NCI-H2029 treated with DMSO at 0.1 percent for 48 hours (cell line): ENCODE measurements at regions not wholly inside any gene's neighbourhood (a gene's known extent, or its start where the extent isn't known, plus 50 kb on each side); places are given as distances from the start of the nearest gene placed in this dataset.

ENCODE experiments used
- DNase-seq: peaks from one replicate; lab custom pipeline; 2025; lab: John Stamatoyannopoulos, UW

DNA sequence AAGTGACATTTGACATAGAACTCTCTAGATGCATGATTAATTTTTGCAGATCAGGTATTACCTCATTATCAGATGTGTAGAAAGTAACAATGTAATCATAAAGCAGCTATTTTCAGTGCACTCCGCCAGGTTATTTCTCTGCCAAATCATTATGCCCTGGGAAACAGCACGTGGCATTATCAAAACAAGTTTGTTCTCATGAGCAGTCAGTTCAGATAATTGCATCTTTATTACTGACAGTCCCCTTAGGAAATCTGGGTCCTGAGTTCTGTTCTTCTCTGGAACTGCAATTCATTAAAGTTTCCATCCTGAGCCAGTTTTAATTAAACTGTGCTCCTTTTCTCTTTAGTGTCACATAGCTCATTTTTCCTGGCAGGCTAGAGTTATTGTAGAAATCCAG is 94.7 kb upstream of the KRR1 start:
- DNase-seq, result no peak

DNA sequence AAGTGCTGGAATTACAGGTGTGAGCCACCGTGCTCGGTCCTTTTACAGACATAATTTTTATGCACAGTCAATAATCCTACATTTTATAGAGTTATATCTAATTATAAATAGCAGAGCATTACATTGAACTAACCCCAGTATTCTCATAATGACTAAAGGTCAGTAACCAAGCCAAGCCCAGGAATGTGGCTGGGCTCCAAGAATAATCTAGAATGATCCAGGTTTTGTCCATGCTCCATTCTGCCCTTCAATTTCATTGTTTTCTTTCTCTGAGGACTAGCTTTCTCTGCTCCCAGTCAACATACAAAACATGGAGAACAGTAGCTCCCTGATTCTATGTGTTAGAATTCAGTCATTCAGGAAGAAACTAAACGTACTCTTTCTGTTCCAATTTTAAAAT is 92.1 kb upstream of the KRR1 start:
- no peak for DNase-seq

DNA sequence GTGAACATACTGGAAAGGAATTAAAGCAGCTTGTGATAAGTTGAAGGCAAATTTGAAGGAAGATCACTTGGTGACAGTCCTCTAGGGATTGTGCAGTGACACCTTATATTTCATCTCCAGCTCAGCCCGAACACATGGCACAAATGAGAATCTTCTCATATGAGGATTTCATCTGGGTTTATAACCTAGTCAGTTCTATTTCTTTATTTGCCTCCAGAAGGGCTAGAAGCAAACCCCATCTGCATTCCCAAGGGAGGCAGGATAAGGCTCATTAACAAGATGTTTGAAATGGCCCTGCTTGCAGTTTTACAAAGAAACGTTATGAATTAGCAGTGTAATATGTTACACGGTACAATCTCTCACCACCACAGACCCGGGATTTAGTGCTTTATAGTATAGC is 90.7 kb upstream of the KRR1 start:
- no peak for DNase-seq

DNA sequence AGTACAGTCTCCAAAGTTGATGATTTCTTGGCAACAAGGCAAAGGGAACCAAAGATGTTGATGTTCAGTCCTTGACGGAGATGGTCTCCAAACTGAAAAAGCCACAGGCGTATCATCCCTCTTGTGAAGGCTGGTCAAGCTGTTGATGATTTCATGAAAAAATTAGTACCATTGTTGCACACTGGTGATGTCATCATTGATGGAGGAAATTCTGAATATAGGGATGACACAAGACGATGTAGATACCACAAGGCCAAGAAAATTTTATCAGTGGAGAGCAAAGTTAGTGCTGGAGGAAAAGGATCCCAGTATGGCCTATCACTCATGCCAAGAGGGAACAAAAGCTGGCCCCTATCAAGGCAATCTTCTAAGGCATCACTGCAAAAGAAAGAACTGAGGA is 88.7 kb upstream of the KRR1 start:
- DNase-seq, result no peak

DNA sequence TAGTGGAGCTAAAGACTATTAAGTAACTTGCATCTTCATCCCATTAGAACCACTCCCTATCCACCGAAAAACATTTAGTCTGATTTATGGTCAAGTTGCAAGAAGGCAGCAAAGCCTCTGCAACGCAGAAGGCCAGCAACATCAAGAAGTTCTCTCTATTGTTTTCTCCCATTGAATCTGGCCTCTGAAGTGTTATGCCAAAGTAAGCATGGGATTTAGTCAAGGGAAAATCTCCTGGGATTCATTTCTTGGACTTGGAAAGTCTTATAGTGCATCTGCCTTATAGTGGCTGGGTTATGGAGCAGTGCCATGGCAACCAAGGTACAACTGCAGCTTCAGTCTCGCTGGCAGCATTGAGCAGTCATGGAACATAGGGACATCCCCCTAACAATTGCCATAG is 87.7 kb upstream of the KRR1 start:
- no peak for DNase-seq

DNA sequence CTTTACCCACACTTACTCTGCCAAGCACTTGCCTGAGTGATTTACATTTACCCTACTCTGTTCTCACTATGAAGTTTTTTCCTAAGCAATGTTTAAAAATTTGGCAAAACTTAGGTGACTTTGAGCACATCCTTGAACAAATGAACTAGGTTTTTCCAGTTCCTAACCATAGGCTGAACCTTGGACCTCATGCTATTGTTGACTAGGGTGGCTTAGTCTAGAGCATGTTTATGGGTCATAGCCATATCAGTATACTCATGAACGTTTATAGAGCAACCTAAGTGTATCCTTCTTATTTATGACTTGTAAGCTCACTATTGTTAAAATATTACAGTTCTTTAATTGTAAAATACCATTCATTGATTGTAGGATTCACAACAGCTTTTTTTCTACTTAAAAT is 85.0 kb upstream of the KRR1 start:
- no peak for DNase-seq

DNA sequence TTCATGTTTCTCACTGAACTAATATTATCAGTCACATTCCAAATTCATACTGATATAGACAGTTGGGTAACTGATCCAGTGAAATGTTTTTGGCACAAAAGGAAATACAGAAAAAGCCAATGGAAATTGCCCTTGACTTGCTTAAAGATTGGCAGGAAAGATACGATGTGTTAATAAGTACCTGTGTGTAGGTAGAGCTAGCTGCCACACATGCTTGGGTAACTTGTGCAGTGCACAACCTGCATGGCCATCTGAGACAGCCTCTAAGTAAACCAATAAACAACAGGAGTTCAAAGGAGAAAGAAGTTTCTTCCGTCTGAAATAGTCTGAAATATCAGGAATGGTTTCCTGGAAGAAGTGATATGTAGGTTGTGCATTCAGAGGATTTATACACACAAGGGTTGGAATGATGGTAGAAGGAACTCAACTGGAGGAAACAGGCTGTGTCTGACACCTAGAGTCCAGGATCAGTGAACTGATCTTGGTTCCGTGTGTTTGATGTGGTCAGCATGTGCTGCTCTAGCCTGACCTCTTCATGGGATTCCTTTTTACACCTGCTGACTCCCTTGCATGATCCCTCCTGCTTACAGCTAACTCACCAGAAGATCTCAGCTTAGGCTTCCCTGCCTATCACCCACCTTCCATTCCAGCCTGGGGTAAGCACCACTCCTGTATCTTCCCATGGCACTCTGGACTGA is 81.4 kb upstream of the KRR1 start:
- DNase-seq, result no peak

DNA sequence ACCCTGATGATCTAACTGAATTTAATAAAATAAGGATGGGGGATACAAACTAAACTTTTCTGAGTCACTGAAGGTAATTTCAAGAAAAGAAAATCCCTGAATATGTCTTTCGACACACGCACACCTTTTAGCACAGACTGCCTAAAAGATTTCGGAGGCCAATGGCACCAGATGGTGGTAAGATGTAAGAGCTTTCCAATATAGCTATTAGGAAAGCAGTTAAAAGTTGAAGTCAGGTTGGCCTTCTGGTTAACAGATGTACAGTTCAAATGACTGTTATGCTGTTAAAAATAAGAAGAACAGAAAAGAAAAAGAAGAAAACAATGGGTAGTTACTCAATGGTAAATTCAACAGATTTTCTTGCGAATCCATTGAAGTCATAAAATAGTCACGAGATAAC is 80.7 kb upstream of the KRR1 start:
- DNase-seq, result no peak

DNA sequence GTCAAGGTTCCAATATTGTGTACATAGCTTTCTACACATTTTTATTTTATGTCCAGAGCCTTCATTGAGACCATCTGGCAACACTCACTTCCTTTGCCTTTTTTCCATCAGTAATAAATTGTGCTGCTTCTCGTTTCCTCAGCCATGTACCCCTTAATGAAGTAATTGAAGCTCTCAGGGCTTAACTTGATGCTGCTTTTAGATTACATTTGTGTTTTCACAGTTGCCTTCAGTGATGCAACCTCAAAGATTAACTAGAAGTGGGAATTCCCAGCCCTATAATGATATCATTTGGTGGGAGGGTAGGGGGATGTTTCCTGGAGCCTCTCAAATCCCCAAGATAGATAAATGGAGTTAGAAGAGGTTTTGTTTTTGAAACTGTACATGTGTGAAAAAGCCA is 80.2 kb upstream of the KRR1 start:
- DNase-seq, result no peak

DNA sequence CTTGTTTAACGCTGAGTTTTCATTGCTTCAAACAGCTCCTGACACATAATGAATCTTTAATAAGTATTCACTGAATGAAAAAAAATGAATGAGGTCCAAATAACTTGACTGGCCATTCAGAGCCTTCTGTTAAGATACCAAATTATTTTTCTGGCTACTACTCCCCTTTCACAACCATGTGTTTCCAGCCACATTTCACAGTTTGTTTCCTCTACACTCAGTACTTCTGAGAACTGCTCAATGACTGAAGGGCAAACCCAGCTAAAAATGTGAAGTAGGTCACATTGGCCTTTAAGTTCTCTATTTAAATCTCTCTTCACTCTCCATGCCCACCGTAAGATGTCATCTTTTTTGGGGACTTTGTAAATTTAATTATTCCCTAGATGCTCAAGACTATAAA is 78.4 kb upstream of the KRR1 start:
- no peak for DNase-seq

DNA sequence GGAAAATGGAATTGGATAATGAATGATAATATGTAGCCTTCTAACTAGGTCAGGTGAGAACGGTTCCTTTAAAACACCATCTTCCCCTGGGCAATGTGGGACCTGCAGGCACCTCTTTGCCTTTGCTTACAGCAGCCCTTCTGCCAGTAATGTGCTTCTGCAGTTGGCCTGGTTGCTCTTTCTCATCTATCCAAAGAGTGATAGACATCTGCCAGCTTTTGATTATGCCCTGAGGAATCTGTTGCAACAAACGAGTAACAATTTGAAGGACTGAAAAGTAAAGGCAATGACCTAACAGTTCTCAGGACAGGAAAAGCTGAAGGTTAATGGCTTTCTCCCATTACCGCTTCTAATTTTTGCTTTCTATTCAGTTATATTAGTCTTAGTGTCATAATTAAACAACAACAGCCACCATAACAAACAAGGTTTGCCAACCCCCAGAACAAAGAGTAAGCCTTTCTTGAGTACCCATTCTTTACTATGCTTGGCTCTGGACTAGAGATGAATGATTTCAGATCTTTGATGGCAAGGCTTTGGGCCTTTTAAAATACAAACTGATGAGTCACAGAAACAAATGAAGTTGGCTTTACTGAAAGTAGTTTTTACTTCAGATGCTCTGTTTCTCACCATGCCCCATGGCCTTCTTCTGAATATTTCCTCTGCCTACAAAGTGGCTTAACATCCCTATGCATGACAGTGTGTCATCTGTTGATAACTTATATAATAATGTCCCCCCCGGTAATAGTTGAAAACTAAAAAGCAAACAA is 76.1 kb upstream of the KRR1 start:
- DNase-seq, result no peak

DNA sequence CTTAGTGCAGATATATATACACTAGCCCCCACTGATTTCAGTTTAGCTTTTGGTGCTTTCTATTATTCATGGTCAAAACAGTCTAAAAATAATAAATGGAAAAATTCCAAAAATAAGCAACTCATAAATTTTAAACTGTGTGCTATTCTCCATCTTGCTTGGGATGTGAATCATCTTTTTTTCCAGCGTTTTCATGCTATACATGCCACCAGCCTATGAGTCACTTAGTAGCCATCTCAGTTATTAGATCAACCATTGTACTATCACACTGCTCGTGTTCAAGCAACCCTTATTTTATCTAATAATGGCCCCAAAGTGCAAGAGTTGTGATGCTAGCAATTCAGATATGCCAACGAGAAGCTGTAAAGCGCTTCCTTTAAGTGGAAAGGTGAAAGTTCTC is 73.9 kb upstream of the KRR1 start:
- DNase-seq, result no peak

DNA sequence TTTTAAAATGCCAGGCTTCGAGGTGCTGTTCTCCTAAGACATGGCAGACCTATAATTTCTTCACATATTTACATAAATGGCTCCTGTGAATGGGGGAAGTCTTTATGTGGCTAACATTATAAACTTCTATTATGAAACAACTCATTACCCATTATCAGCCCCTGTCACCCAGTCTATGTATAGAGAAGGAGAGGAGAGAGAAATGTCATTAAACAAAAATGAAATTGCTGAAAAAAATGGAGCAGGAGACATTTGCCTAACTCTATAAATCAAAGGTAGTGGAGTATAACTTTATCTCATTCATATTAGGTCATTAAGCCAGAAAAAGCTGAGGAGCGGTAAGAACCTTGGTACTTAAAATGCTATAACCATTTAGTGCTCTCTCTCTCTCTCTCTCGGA is 71.9 kb upstream of the KRR1 start:
- DNase-seq, result no peak

DNA sequence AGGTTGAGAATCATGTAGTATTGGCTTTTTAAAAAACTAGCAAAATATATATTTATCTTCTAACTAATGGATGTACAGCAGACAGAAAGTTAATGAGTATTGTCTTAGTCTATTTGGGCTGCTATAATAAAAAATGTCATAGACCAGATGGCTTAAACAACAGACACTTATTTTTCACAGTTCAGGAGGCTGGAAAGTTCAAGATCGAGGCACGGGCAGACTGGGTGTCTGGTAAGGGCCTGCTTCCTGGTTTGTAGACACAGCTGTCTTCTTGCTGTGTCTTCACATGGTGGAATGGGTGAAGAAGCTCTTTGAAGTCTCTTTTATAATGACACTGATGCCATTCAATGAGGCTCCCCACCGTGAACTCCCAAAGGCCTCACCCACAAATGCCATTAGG is 70.1 kb upstream of the KRR1 start:
- no peak for DNase-seq

DNA sequence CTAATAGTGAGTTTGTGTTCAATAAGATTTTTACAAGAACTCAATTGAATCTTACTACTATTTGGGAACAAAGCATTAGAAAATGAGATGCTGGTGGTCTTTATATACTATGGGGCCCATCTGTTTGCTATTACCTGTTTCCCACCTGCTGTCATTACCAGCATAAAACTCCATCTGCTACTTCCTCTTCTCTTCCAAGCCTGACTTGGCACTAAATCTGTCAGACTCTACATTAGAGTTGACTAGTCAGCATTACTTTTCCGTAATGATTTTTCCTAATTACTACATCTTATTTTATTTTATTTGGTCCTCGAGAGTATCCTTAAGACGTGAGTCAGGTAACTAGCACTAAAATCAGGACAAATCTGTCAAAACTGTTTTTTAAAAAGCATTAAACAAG is 68.1 kb upstream of the KRR1 start:
- DNase-seq, result no peak

DNA sequence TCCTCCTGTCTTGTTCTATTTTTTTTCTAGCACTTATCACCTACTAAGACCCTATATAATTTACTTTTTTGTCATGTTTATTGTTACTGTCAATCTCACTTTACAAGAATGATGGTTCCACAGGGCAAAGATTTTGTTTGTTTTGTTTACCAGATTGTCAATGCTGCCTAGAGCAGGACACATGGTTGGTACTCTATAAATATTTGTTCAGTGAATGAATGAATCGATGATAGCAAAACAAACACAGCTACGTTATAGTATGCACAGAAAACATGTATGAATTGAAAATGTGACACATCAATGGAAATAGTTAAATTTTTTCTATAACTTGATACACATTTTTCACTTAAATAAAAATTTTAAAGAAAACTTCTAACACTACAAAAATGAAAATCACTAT is 67.1 kb upstream of the KRR1 start:
- DNase-seq, result peak; percentile 40

DNA sequence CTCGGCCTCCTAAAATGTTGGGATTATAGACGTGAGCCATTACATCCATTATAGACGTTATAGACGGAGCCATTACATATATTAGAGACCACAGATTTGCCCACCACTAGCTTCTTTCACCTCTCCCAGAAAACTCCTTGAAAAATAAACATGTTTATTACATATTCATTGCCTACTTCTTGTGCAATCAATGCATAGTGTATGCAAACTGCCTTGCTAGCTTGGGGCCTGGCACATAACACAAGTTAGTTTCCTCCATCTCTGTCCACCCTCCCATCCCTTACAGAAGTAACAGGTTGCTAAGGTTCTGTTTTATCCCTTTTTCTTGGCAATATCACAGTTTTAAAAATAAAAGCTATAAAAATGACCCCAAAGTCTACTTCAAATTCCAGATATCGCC is 66.4 kb upstream of the KRR1 start:
- DNase-seq, result no peak

DNA sequence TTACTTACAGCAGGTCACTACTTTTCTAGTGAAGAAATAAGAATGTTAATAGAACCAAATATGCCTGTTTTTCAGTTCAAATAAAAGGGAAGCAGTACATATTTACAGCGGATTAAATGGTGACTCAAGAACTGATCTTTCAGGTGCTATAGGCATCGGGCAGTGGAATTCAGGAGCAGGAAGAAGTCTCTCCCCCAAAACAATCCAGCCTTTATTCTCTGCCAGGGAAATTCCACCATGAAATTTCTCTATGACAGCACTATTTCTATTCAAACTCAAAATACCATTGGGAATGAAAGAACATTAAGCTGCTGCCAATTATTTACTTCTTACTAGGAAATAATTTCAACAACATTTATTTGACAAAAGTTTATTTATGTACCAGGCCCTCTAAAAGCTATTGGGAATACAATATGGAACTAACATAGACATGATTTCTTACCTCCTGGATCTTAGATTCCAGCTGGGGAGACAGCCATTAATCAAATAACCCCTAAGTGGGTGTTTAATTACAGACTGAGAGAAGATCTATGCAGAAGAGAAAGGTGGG is 60.3 kb upstream of the KRR1 start:
- no peak for DNase-seq

DNA sequence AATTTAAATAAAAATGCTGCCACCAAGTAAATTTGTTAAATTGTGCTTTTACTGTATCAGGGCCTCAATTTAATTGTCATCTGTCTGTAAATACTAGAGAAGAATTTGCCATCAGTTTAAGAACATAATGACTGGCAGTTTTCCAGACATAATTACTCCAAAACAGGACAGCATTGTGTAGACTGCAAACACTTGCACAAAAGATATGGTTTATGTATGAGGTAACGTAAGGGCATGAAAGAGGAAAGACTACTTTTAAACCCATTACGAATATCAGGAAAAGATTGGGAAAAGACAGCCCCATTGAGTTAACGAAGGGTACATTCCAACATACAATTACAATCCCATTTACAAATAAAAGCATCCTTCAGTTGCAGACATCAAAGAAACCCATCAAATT is 59.8 kb upstream of the KRR1 start:
- DNase-seq, result no peak

DNA sequence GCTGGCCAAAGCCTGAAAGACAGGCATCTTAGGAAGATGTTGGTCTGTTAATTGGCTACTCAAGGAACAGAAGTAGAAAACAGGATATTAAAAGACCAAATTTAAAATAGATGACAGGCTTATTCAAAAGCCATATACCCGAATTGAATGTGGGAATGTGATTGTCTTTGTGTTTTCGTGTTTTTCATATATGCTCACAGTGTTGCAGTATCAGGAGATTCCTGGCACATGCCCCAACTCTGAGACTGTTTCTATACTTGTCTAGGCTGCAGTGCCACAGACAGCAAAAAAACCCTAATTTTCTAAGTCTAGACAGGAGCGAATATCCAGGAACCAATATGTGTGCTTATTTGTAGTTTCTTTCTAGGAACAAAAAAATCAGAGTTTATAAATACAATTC is 57.4 kb upstream of the KRR1 start:
- DNase-seq, result no peak

DNA sequence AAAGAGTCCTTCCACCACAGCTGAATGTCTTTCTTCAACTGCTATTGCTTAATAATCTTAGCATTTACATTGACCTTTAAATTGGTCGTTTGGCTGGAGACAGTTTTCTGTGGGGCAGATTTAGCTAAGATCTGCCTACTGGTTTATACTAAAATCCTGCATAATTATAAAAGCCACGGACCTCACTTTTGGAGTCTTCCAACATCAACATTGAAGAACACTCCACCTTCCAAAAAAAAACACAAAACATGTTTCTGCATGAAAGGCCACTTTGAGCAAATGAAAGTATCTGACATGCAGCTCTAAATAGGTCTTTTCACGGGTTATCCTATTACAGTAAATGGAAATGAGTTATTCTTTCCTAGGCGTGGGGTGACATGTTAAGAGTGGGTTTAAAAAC is 57.0 kb upstream of the KRR1 start:
- DNase-seq, result no peak

DNA sequence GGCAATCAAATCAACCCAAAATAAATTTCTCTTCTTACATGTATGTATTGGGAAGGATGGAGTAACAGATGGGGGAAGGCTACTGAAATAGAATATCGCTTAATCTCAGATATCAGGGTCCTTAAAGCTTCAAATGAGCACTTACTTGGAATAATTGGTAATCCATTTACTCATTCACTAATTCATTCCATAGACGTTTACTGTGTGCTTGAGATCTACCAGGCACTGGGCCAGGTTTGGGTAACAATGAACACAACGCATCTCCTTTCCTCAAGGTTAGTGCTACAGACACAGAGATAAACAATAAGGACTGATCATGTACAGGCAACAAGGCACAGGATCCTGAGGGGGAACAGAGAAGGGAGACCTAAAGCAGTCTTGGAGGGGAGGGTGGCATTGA is 54.4 kb upstream of the KRR1 start:
- DNase-seq, result no peak

DNA sequence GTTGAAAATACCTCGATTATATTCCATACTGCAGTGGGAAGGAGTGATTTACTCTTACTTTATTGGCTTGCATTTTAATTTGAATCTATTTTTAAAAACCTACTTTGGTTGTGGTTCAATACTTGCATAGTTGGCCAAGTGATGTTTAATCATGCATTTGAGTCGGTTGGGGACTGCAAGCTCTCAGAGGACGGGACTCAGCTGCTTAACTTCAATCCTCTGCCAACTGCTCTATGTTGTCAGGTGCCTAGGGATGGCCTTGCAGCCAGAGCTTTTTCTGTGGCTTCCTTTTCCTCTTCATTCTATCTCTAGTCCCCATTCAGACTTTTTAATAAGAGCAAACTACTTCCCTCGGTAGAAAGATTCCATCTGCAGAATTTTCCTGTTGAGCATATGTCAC is 53.4 kb upstream of the KRR1 start:
- no peak for DNase-seq

DNA sequence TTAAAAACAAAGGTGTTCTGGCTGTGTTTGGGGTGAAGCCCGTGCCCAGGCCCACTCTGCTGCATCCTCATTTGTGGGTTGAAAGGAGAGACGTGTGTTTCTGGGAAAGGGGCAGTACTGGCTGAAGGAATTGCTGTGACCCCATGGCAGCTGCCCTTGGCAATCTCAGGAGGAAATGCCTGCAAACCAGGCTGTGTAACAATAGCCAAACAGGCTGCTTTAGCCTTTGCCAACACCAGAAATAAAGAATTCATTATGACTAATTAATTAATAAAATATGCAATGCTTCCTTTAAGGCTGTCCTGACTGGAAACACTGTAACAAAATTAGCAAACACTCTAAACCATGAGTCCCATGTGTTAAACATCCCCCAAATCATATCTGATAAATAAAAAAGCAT is 53.0 kb upstream of the KRR1 start:
- no peak for DNase-seq
